ENCODE measurements at regions not wholly inside any gene's neighbourhood (a gene's known extent, or its start where the extent isn't known, plus 50 kb on each side); places are given as distances from the start of the nearest gene placed in this dataset.

- H3K27ac Mint-ChIP-seq, result no peak overlapping the region
- ChIA-PET CTCF (no interaction called here), POLR2A (no interaction called here)
- no peak for DNase-seq (ENCODE audit: low spot score)
- no peak overlapping the region for H3K4me3 Mint-ChIP-seq
- no peaks in the 10 kb centered on the region for H3K4me1 Mint-ChIP-seq
- ATAC-seq, result no peak
- no peaks in the 10 kb centered on the region; the same call in 1 of the 2 replicates for H3K9me3 Mint-ChIP-seq
- no peaks in the 10 kb centered on the region for H3K36me3 Mint-ChIP-seq
- H3K27me3 Mint-ChIP-seq (ENCODE audit: low read depth), result no peaks in the 10 kb centered on the region
- TF ChIP-seq ZBTB43 (CRISPR knock-in tag; IDR thresholded peaks at IDR 0.05), result no peak
- TF ChIP-seq E2F5 (CRISPR knock-in tag; IDR thresholded peaks at IDR 0.05), result no peak
- no peak for TF ChIP-seq ZNF317 (CRISPR knock-in tag; IDR thresholded peaks at IDR 0.05; ENCODE audit: borderline replicate concordance, low read depth)
- TF ChIP-seq CREB1 (CRISPR knock-in tag; IDR thresholded peaks at IDR 0.05), result no peak
- TF ChIP-seq ZNF532 (CRISPR knock-in tag; IDR thresholded peaks at IDR 0.05; ENCODE audit: borderline replicate concordance), result no peak
- TF ChIP-seq MAX (CRISPR knock-in tag; IDR thresholded peaks at IDR 0.05), result no peak
- TF ChIP-seq CBFB (CRISPR knock-in tag; IDR thresholded peaks at IDR 0.05; ENCODE audit: low read depth), result no peak
- no peak for TF ChIP-seq MLX (CRISPR knock-in tag; IDR thresholded peaks at IDR 0.05)
- TF ChIP-seq JUN (CRISPR knock-in tag; IDR thresholded peaks at IDR 0.05), result no peak
- no peak for TF ChIP-seq ZNF671 (CRISPR knock-in tag; IDR thresholded peaks at IDR 0.05)
- no peak for TF ChIP-seq E2F1 (CRISPR knock-in tag; IDR thresholded peaks at IDR 0.05)
- TF ChIP-seq PRDM15 (CRISPR knock-in tag; IDR thresholded peaks at IDR 0.05), result no peak
- TF ChIP-seq EMX1 (CRISPR knock-in tag; IDR thresholded peaks at IDR 0.05), result no peak
- TF ChIP-seq FOXK1 (CRISPR knock-in tag; IDR thresholded peaks at IDR 0.05), result no peak
- TF ChIP-seq ZNF396 (CRISPR knock-in tag; IDR thresholded peaks at IDR 0.05; ENCODE audit: borderline replicate concordance), result no peak
- TF ChIP-seq ZNF425 (CRISPR knock-in tag; conservative IDR thresholded peaks at IDR 0.05), result no peak
- no peak for TF ChIP-seq ESRRA (CRISPR knock-in tag; IDR thresholded peaks at IDR 0.05; ENCODE audit: borderline replicate concordance)
- no peak for TF ChIP-seq TCF7 (CRISPR knock-in tag; IDR thresholded peaks at IDR 0.05; ENCODE audit: low read depth)
- TF ChIP-seq ARID4B (CRISPR knock-in tag; IDR thresholded peaks at IDR 0.05; ENCODE audit: borderline replicate concordance), result no peak
Observed at GRCh38 chr5:97937846-97938245, 754.8 kb upstream of the RIOK2 start.

Measured in WTC11 (cell line).